ENCODE measurements at regions not wholly inside any gene's neighbourhood (a gene's known extent, or its start where the extent isn't known, plus 50 kb on each side); places are given as distances from the start of the nearest gene placed in this dataset.
A peak's percentile ranks its signal among the peaks of the same experiment; 100 is the strongest.

GRCh38 chr7:25316366-25316765, 88.1 kb upstream of the NPVF start:
- DNase-seq = no peak

DNA sequence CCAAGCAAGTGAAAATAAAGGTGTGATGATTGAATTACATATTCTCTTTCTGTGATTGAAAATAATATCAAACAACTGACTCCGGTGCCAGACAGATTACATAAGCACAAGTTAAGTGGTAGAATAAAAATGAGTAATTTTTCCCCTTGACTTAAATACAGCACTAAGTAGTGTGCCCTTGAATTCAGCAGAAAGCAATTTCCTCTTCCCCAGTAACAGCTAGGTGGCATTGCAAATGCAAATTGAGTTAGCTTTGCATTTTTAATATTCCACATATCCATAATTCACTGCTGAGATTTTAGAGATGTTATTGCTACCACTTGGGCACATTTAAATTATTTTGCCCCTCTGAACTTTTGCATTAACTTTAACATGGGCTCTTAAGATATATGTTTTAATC, 89.8 kb upstream of the NPVF start:
- no peak for DNase-seq

DNA sequence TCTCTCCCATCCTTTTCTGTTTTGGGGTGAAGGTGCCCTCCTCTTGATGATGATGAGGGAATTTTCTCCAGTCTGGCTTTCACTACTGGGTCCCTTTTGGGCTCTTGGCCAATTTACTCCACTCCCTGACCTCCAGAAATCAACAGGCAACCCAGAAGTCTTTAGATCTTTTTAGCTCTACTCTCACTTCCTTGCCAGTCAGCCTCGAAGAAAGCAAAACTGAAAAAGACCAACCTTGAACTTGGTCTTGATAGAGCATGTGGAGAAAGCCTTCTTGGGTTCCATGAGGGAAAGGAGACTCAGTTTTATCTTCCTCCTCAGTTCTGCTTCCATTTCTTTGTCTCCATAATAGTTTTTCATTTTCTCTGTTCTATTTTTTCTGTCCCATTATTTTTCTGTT, 91.4 kb upstream of the NPVF start:
- DNase-seq = no peak

- no peak for DNase-seq
Observed at GRCh38 chr7:25320791-25321190, 92.5 kb upstream of the NPVF start.

- no peak for DNase-seq
Observed at GRCh38 chr7:25321424-25321823, 93.1 kb upstream of the NPVF start.

DNA sequence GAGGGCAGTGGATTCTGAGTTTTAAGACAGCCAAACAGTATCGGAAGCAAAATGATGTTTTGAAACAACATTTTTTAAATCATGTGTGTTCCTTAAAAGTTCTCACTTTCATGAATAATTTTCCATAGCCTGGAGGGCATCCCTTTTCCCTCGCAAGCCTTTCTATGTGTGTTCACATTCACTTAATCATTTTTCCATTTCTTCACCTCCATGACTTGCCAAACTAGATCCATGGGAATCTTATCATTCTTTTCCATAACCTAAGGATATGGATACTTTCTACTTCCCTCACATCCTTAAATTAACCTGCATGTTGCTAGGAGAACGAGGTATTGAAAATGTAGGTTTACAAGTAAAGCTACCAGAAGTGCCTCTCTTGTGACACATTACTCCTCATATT, 94.2 kb upstream of the NPVF start:
- no peak for DNase-seq

- DNase-seq = no peak
Observed at GRCh38 chr7:25325186-25325757, 97.0 kb upstream of the NPVF start.

GRCh38 chr7:25326501-25327156, 98.3 kb upstream of the NPVF start:
- DNase-seq = no peak

- DNase-seq = no peak
Observed at GRCh38 chr7:25329815-25330214, 101.5 kb upstream of the NPVF start.

GRCh38 chr7:25333296-25333928, 105.1 kb upstream of the NPVF start:
- DNase-seq = no peak

- DNase-seq = no peak
Observed at GRCh38 chr7:25347360-25348066, 119.2 kb upstream of the NPVF start.

- DNase-seq = no peak
Observed at GRCh38 chr7:25348104-25348503, 119.8 kb upstream of the NPVF start.

DNA sequence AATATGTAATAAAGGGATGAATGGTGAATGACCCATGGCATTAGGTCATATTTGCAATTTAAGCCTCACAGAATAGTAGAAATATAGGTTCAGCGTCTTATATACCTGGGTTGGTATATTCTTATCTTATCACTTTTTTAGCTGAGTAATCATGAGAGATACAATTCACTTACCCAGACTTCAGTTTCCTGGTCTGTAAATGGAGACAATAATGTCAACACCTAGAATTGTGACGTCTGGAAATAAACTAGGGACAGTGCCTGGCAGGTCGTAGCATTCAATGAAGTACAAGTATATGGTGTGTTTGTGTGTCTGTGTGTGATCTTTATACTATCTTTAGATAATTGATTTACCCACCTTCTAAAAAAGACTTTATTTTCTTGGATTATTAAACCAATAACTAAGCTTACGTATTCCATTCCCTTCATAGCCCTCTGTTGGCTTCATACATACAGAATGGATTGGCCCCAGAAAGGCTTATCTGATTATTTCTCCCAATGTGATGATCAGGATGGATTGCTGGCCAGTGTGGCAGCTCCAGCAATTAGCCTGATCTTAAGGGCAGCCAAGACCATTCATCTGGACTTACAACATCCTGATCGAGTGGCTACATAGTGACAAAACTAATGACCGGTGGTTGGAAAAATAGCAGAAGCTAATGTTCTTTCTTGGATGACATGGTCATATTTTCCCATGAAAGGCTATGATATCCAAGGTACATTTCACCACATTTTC, 121.2 kb upstream of the NPVF start:
- DNase-seq = no peak

DNA sequence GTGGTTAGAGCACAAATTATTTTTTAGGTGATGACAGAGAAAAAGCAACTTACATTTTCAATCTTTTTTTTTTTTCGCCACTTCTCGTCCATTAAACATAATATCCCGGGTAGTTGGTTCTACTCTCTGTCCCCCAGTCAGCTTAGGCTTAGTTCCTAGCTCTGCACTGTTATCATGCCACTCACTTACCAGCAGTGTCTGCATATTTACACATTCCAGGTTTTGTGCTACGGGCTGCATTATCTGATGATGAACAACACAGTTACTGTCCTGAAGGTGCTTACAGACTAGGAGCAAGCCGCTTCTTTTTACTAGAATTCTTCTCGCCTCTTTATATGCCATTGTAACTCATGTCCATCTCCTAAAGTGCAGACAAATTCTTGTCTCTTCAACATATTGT, 121.8 kb upstream of the NPVF start:
- no peak for DNase-seq

DNA sequence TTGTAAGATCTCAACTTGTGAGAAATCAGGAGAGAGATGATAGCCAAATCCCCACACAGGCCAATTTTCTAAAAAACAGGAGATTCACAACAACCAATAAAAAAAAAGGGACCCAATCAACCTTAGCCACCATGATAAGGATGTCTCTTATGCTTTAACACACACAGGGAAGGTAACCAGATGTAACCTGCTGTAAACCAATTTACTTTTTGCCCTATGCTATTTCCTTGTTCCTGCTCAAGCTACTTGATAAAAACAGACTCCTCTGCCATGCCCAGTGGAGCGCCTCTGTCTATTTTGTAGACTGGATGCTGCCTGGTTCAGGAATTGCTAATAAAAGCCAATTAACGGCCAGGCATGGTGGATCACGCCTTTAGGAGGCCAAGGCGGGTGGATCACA, 123.5 kb upstream of the NPVF start:
- DNase-seq = no peak

DNA sequence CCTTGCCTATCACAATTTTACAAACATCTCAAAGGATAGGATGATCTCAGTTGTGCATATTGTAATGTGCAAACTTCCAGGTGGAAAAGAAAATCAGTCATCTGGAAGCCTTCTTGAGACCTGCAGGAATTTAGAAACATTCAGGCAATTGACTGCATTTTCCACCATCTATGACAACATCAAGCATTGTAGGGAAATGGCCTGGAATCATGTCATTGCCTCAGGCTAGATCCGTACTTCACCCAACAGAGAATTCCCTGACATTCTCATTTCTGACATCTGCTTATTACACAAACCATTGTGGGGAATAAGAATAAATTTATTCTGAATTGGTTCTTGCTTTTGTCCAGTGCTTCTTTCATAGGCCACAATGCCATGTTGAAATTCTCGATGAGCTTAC, 124.9 kb upstream of the NPVF start:
- DNase-seq = no peak

DNA sequence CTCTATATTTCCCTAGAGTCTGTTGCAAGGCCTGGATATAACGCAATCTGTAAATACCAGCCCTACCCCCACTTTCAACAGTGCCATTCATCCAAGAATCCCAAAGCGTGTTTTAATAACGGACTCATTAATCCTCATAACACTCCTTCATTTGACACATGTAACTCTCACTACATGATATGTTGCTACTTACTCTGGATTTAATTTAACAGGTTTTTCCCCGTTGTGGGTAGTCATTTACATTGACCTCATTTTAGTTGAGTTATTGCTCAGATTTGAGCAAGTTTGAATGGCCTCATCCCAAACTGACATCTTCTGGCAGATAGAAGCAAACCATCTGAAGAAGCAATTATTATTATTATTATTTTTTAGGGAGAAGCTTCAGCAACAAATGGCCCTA, 125.4 kb upstream of the NPVF start:
- DNase-seq = no peak

DNA sequence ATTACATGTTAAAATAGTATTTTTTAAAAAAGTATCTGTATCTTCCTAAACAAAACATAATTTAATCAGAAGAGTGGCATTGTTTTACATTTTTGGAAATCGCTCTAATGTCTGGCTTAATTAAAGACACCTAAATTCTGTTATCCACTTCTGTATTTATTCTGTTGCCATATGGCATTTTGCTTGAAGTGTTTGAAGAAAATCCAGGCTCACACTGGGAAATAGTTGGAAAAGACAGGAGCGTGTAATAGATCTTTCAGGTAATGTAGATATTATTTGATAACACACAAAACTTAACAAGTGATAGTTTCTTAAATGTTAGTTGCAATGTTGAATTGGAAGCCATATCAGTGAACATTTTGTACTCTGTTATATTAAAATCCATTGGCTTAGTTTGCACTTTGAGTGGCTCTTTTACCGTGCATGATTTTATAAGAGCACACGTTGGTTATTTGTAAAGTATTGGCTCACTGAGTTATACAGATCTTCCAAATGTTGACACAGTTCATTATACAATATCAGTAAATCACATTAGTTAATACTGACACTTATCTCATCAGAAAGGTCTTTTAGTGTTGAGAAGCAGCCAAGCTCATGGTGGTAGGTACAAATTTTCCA, 128.4 kb upstream of the NPVF start:
- no peak for DNase-seq

DNA sequence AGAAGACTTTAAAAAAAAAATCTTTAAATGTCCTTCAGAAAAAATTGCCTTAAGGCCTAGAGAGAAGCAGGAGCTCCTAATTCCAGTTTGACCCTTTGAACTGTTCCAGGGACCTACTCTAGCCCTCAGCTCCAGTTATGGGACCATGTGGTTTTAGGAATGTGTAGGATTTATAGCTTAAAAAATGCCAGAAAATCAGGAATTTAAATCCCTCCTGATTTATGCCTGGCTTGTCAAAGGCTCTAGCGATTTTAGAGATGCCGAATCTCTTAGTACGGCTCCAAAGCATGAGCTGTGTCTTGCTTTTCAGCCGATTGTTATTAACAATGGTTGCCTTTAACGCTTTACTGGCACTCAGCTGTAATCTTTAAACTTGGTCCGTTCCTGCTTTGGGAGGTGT, 130.6 kb upstream of the NPVF start:
- no peak for DNase-seq

DNA sequence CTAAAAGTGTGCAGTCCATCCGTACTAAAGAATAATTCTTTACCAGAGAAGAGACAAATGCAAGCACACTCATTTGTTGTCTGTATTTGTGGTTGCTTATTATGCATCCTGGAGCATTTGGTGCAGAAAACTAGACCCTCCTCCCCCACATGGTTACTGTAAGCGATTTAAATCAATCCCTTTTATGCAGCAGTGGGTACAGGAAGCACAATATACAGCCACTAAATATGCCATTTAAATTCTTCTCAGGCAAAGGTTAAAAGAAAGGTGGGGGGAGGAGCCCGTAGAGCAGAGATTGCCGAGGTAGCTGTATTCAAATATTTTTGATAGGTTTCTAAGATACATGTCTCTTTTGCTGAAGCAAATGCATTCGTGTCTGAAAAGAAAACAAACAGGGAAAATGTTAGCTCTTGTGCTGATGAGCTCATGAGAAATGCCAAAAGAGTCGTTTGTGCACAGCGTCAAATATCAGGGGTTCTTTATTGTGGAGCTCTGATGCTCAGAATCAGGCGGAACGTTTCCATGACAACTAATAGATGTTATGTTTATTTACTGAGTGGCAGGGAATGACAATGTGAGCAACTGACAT, 131.3 kb upstream of the NPVF start:
- DNase-seq = peak; percentile 75

GRCh38 chr7:25360451-25360850, 132.2 kb upstream of the NPVF start:
- DNase-seq = peak; percentile 51

GRCh38 chr7:25361387-25361786, 133.1 kb upstream of the NPVF start:
- no peak for DNase-seq

GRCh38 chr7:25361863-25362262, 133.6 kb upstream of the NPVF start:
- DNase-seq = no peak
